ENCODE measurements at regions not wholly inside any gene's neighbourhood (a gene's known extent, or its start where the extent isn't known, plus 50 kb on each side); places are given as distances from the start of the nearest gene placed in this dataset.

DNA sequence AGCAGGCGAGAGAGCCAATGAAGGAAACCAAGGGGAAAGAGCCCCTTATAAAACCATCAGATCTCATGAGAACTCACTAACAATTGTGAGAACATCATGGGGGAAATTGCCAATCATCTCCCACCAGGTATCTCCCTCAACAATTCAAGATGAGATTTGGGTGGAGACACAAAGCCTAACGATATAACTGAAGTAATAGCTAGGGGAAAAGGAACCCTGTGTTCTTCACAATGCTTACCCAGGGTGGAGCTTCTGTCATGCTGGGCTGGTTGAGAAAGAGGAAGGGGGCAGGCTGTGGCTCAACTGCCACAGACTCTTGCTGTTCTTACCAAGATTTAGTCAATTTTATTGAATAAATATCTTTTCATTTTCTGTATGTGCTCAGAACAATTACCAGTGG, 392.1 kb upstream of the HS6ST1 start:
- no peak for FAIRE-seq

DNA sequence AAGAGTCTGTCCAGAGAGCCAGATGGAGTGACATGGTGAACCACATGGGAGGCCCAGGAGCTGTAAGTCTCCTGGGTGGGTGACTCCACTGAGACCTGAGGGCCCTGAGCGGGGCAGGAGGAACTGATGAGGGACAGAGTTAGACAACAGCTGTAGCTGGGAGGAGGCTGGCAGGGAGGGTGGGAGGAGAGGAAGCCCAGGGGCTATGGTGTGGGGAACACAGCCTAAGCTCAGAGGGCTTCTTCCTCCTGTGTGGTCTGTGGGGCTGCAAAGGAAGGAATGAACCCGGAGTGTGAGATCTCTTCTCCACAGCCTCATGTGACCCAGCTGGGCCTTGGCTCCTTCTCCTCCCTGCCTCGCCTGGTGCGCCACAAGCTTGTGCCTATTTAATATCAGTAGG, 395.6 kb upstream of the HS6ST1 start:
- FAIRE-seq: no peak

DNA sequence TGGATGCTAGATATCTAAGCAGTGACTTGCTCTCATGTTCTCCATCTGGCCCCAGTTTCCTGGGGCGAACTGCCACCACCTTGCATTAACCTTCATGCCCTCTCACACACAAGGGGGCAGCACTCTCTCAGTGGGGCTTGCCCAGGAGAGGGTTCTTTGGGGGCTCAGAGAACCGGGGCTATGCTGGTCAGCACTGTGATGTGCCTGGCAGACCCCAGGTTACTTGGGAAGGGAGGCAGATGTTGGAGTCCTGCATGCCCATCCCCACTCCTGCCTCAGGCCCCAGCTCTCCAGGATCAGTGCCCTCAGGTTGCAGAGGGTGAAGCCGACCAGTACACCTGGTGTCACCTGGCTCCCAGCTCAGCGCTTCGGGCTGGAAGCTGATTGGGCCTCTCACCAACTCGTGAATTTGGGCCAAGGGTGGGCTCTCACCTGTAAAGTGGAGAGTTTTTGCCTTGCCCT, 396.2 kb upstream of the HS6ST1 start:
- no peak for FAIRE-seq

DNA sequence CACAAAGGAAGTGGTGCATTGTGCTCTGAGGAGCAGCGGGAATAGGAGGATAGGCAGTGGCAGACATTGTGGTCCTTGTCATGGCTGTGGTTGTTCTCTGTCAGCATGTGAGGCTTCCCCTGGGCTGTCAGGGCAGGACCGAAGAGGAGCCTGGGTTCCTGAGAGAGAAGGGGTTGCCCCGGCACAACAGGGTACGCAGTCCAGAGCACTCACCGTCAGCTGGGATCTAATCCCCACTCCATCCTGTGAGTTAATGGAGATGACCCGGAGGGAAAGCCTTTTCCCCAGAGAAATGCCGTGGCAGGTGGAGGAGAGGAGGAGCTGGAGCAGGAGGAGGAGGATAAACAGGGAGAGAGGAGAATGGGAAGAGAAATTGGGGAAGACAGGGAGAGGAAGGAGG, 396.7 kb upstream of the HS6ST1 start:
- no peak for FAIRE-seq

DNA sequence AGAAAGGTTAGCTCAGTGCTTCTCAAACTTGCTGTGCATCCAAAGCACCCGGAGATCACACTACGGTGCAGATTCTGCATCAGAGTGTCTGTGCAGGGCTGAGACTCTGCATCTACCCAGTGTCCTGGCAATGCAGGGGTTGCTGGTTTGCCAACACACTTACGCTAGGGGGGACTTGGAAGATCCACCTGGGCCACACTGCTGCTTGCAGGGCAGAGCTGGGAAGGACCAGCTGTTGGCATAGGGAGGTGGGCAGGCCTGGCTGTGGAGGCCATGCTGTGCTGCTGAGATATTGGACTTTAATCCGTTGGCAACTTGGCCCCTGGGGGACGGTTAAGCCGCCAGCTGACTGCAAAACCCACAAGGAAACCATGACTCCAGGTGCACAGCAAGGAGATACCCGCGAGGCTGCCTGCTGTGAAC, 397.6 kb upstream of the HS6ST1 start:
- no peak for FAIRE-seq

- no peak for FAIRE-seq
These were observed 399.4 kb upstream of the HS6ST1 start for GRCh38 chr2:128717758-128718710.

DNA sequence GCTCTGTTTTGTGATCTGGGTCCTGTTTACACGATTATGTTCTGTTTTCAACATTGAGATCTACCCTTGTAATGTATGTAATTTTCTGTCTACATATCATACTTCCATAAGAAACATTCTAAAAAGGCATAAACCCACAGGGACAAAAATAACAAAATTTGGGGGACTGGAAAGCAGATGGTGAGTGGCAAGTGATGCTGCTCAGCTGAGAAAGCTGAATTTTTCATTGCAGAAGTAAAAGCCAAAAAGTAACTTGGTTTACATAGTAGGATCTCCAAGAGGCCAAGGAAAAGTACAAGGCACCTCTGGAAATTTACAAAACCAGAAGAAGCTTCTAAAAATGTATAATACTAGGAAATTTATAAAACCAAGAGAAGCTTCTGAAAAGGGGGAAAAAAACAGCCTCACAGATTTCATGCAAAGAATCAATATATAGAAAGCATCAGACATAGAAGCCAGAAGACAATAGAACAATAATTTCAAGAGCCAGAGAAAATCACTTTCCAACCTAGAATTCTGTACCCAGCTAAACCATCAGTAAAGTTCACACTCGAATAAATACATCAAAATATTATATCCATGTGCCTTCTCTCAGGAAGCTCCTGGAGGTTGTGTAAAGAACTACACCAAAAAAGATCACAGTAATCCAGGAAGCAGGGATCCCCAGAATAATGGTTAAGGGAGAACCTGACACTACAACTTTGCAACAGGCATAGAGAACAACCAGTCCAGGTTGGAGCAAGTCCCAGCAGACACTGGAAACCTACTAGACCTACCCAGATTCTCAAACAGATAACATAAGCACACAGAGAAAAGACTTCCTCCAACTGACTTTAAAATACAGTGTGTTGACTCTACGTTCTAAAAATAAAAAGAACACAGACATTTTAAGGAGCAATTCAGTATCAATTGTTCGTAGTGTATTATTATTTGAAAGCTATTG, 401.7 kb upstream of the HS6ST1 start:
- FAIRE-seq: no peak

DNA sequence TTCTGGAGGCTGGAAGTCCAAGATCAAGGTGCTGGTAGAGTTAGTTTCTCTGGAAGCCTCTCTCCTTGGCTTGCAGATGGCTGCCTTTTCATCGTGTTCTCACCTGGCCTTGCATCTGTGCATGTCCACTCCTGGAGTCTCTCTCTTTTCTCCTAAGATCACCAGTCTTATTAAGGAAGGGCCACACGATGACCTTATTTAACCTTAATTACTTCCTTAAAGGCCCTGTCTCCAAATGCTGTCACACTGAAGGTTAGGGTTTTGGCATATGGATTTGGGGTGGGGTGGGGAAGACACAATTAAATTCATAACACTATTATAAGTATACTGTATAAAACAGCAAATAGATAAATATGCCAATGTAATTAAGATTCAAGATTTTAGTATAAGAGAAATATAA, 402.4 kb upstream of the HS6ST1 start:
- FAIRE-seq: no peak

DNA sequence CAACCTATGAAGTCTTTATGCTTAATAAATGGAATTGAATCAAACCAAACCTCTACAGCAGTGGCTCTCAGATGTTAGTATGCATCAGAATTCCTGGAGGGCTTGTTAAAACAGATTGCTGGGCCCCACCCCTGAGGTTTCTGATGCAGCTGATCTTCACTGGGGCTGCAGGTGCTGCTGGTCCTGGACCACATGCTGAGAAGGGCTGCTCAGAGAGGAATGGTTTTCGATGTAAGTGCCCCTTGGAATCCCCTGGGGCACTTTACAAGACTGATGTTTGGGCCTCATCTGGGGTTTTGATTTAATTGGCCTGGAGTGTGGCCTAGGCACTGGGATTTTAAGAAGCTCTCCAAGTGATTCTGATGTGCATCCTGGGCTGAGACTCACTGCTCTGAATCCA, 403.8 kb upstream of the HS6ST1 start:
- FAIRE-seq: no peak

- FAIRE-seq: no peak
These were observed 405.9 kb upstream of the HS6ST1 start for GRCh38 chr2:128724547-128724946.

DNA sequence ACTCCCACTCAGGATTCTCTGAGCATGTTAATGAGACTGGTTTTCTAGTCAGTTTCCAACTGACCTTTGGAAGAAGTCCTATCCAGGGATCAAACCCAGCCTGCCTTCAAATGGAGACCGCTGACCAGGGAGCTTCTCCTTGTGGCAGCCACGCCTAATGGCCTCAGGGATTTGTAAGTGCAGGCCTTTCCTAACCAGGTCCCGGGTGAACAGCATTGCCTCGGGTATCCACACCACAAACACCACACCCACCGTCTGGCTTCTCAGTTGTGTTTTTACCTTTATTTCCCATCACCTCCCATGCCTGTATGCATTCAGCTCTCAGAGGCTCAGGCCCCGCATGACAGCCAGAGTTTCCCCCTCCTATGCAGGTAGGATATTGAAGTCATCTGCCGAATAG, 406.3 kb upstream of the HS6ST1 start:
- FAIRE-seq: no peak

- FAIRE-seq: no peak
These were observed 407.6 kb upstream of the HS6ST1 start for GRCh38 chr2:128726236-128726635.

DNA sequence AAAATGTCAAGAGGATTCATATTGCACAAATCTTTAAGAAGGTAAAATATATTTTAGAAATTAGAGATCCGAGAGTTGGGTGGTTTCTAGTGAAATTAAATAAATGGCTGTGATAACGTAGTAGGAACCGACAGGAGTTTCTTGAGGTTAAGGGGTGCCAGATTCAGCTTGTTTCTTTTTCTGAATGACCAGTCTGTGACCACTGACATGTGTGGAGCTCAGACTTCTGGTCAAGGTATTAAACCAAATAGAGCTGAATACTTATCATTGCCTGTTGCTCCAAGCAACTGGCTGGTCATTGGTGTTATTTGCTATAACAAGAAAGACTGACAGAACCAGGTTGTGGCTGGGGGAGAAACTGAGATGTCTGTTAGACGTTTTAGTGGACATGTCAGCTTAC, 408.2 kb upstream of the HS6ST1 start:
- FAIRE-seq: no peak

DNA sequence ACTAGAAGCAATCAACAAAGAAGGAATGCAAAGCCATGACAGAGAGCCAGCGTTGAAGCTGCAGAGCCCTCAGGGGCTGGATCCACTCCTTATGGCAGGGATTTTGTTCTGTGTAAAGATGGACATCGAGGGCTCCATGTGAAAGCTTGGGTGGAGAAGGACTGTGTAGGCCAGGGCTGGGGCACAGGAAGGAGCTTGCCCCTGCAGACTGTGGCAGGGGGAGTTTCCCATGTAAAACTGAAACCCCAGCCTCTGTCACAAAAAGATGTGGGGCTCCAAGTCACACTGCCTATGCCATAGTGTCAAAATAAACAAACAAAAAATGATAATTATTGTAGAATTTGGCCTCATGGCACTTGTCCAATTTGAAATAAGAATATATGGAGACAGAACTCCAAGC, 408.7 kb upstream of the HS6ST1 start:
- no peak for FAIRE-seq

- FAIRE-seq: no peak
These were observed 409.2 kb upstream of the HS6ST1 start for GRCh38 chr2:128727914-128728313.

DNA sequence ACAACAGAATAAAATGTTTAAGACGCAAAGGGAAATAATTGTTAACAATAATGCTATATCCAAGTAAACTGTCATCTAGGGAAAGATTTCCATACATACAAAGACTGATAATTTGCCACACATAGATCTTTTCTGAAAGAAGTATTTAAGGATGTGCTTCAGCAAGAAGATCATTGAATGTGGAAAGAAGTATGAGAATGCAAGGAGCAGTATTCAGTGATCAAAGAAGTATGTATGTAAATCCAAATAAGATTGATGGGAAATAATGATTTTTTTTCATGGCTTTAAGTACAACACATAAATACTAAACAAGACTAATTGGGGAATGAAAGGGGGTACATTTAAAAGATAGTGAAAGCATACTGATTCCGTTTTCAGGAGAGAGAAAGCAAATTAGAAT, 410.4 kb upstream of the HS6ST1 start:
- no peak for FAIRE-seq

DNA sequence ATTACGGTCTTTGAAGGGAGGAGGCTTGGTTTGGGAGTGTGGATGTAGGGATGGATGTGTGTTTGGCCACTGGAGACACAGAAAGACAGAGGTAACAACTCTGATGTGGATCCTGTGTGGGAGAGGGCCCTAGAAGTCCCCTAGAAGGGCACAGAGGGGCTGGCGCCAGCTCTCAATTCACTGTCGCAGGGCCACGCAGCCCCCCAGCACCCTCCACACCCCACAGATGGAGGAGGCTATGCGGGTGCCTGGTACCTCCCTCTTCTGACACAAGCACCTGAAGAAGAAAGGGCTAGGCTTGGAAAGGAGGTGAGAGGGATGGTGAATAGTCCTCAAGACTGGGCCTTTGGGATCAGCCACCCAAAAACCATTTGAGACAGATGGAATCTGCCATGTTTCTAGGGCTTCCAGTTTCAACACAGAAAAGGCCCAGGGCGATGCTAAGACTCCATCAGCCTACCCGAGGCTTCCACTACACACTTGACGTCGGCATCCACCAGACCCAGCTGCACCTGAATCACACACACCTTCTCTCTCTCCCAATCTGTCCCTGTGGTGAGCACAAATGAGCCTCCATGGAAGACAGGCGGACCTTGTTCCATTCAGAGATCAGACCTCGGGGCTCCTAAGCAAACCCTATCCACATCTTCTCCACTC, 413.5 kb upstream of the HS6ST1 start:
- FAIRE-seq: no peak

GRCh38 chr2:128732976-128733431, 414.3 kb upstream of the HS6ST1 start:
- FAIRE-seq: no peak

DNA sequence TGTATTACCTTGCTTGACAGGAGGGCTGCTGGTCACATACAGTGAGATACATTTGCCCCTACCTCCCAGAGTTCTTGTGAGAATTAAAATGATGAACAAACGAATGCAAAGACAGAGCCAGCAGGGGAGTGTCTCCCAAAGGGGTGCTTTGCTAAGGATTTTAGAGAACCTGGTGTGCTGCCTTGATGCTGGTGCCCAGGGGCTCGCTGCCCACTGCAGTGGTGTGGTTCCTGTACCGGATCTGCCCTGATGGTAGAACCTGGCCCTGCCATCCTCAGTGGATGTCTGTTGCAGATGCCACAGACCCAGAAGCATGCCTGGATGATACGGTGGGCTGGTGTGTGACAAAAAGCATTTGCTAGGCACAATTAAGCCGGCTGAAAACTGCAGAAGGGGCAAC, 414.8 kb upstream of the HS6ST1 start:
- FAIRE-seq: no peak

DNA sequence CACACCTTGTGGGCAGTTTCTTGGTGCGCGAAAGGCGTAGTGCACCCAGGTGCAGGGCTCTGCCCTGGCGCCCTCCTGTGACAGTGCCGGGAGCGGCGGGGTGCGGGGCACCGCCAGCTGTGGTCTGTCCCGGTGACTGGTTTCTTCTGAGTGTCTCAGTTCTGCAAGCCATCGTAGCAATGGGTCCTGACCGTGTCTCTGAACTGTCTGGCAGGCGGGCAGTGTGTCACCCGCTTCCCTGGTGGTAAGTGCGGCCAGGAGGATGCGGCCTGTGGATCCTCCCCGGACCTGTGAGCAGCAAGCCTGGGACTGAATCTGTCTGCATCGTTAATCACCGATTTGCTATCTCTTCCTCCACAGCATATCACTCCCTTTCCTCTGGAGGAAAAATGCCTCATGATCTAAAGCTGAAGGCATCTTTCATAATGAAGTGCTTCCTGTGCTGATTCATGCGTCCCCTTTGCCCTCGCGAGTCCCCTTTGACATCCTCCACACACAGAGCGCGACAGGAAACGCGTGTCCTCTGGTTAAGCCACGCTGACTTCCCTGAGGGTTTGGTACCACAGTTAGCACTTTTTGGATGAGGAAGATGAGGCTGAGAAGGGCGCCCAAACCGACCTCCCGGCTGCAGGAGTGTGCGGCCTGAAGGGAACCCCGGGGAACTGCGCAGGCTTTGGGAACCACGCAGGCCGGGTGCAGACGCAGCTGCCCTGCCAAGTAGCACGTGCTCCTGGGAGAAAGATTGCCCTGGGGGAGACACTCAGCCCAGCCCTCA, 416.0 kb upstream of the HS6ST1 start:
- no peak for FAIRE-seq

- no peak for FAIRE-seq
These were observed 416.8 kb upstream of the HS6ST1 start for GRCh38 chr2:128735296-128735960.
